Effector memory CD8-positive, alpha-beta T cell (primary cell): ENCODE measurements at regions not wholly inside any gene's neighbourhood (a gene's known extent, or its start where the extent isn't known, plus 50 kb on each side); places are given as distances from the start of the nearest gene placed in this dataset.
"Not testable (repeated sequence)": the region's sequence is repeated elsewhere in the genome, so short reads cannot be mapped to it uniquely, and the experiment has no call there.

Experiments
- ATAC-seq: fragments of 150-1000 bp; cut with Tn5 transposase; replicated peaks from 2 replicates; pipeline ENCODE4 v1.10.0; 2021; ENCODE audit warnings: mild to moderate bottlenecking, moderate library complexity
- DNase-seq, 3 experiments: peaks; one replicate each; pipeline ENCODE4 v3.0.0; 2021
- H3K27ac Mint-ChIP-seq, 2 donors: one replicate each; pipeline ENCODE4 v1.8.0; 2022; ENCODE audit warnings: mild to moderate bottlenecking in 2 of 2, mixed read lengths in 2 of 2, moderate library complexity in 2 of 2
- H3K27me3 Mint-ChIP-seq, 2 donors: one replicate each; pipeline ENCODE4 v1.8.0; 2022; ENCODE audit warnings: mixed read lengths in 2 of 2
- H3K36me3 Mint-ChIP-seq: one replicate; pipeline ENCODE4 v1.8.0; 2022; ENCODE audit warnings: mild to moderate bottlenecking, moderate library complexity, mixed read lengths; ENCODE audit not compliant: insufficient read depth
- H3K4me1 Mint-ChIP-seq, 2 donors: one replicate each; pipeline ENCODE4 v1.8.0; 2022; ENCODE audit warnings: low read depth in 2 of 2, mixed read lengths in 2 of 2
- H3K4me3 Mint-ChIP-seq, 2 donors: one replicate each; pipeline ENCODE4 v1.8.0; 2022; ENCODE audit warnings: mild to moderate bottlenecking in 2 of 2, mixed read lengths in 2 of 2, moderate library complexity in 2 of 2
- H3K9me3 Mint-ChIP-seq, 2 donors: one replicate each; pipeline ENCODE4 v1.8.0; 2022; ENCODE audit warnings: mixed read lengths in 2 of 2

- ATAC-seq (no peak), DNase-seq (no peak)
- Mint-ChIP-seq H3K36me3 (no peaks in the 10 kb centered on the region), H3K27me3 (no peaks in the 10 kb centered on the region), H3K4me1 (no peaks in the 10 kb centered on the region), H3K4me3 (no peak overlapping the region), H3K27ac (no peak overlapping the region), H3K9me3 (peaks cover 7 to 11% of the 10 kb centered on the region in 2 donors)
Observed at GRCh38 chr14:82798276-82798675, 1264.6 kb upstream of the SEL1L start.

- no peak for ATAC-seq
- Mint-ChIP-seq H3K36me3 (no peaks in the 10 kb centered on the region), H3K9me3 (peaks cover 11 to 16% of the 10 kb centered on the region in 2 donors), H3K27me3 (no peaks in the 10 kb centered on the region), H3K4me3 (no peak overlapping the region), H3K27ac (no peak overlapping the region), H3K4me1 (no peaks in the 10 kb centered on the region)
- no peak for DNase-seq
Observed at GRCh38 chr14:82805892-82806825, 1272.5 kb upstream of the SEL1L start.

- Mint-ChIP-seq H3K27me3 (no peaks in the 10 kb centered on the region), H3K27ac (no peak overlapping the region), H3K4me3 (no peak overlapping the region), H3K9me3 (peaks cover 8 to 11% of the 10 kb centered on the region in 2 donors), H3K4me1 (no peaks in the 10 kb centered on the region), H3K36me3 (no peaks in the 10 kb centered on the region)
- DNase-seq (no peak), ATAC-seq (no peak)
Observed at GRCh38 chr14:82811246-82811645, 1277.6 kb upstream of the SEL1L start.

GRCh38 chr14:82814339-82814738 is 1280.7 kb upstream of the SEL1L start:
- H3K36me3 Mint-ChIP-seq, DNase-seq, H3K27ac Mint-ChIP-seq, H3K4me1 Mint-ChIP-seq, ATAC-seq, H3K4me3 Mint-ChIP-seq, H3K27me3 Mint-ChIP-seq: not testable (repeated sequence)
- H3K9me3 Mint-ChIP-seq, result peaks cover 3 to 11% of the 10 kb centered on the region in 2 donors

- Mint-ChIP-seq H3K4me1 (no peaks in the 10 kb centered on the region), H3K36me3 (no peaks in the 10 kb centered on the region), H3K4me3 (no peak overlapping the region), H3K27ac (no peak overlapping the region), H3K9me3 (peaks cover 0 to 6% of the 10 kb centered on the region in 2 donors), H3K27me3 (no peaks in the 10 kb centered on the region)
- DNase-seq (no peak), ATAC-seq (no peak)
Observed at GRCh38 chr14:82830596-82830995, 1296.9 kb upstream of the SEL1L start.

GRCh38 chr14:82836256-82836950 is 1302.8 kb upstream of the SEL1L start:
- Mint-ChIP-seq H3K27ac (no peak overlapping the region), H3K9me3 (peaks cover 3 to 21% of the 10 kb centered on the region in 2 donors), H3K27me3 (no peaks in the 10 kb centered on the region), H3K4me1 (no peaks in the 10 kb centered on the region), H3K36me3 (no peaks in the 10 kb centered on the region), H3K4me3 (no peak overlapping the region)
- no peak for ATAC-seq
- no peak for DNase-seq

GRCh38 chr14:82837611-82838140 is 1304.0 kb upstream of the SEL1L start:
- DNase-seq (no peak), ATAC-seq (no peak)
- Mint-ChIP-seq H3K27me3 (no peaks in the 10 kb centered on the region), H3K4me1 (no peaks in the 10 kb centered on the region), H3K36me3 (no peaks in the 10 kb centered on the region), H3K9me3 (peaks cover 5 to 21% of the 10 kb centered on the region in 2 donors), H3K27ac (no peak overlapping the region), H3K4me3 (no peak overlapping the region)

GRCh38 chr14:82850576-82850975 is 1316.9 kb upstream of the SEL1L start:
- peaks cover 0 to 21% of the 10 kb centered on the region in 2 donors for H3K9me3 Mint-ChIP-seq
- no peaks in the 10 kb centered on the region for H3K27me3 Mint-ChIP-seq
- ATAC-seq, result no peak
- no peaks in the 10 kb centered on the region for H3K36me3 Mint-ChIP-seq
- H3K4me1 Mint-ChIP-seq, result no peaks in the 10 kb centered on the region
- H3K4me3 Mint-ChIP-seq, result no peak overlapping the region
- DNase-seq, result no peak
- no peak overlapping the region for H3K27ac Mint-ChIP-seq

GRCh38 chr14:82854131-82854530 is 1320.5 kb upstream of the SEL1L start:
- H3K4me3 Mint-ChIP-seq, result no peak overlapping the region
- no peaks in the 10 kb centered on the region for H3K4me1 Mint-ChIP-seq
- DNase-seq (no peak), ATAC-seq (no peak)
- no peaks in the 10 kb centered on the region for H3K36me3 Mint-ChIP-seq
- H3K27me3 Mint-ChIP-seq, result no peaks in the 10 kb centered on the region
- peaks cover 6 to 43% of the 10 kb centered on the region in 2 donors for H3K9me3 Mint-ChIP-seq
- no peak overlapping the region for H3K27ac Mint-ChIP-seq

GRCh38 chr14:82854901-82855300 is 1321.2 kb upstream of the SEL1L start:
- Mint-ChIP-seq H3K4me3 (no peak overlapping the region), H3K27me3 (no peaks in the 10 kb centered on the region), H3K27ac (no peak overlapping the region), H3K4me1 (no peaks in the 10 kb centered on the region), H3K36me3 (no peaks in the 10 kb centered on the region), H3K9me3 (peaks cover 6 to 39% of the 10 kb centered on the region in 2 donors)
- DNase-seq (no peak), ATAC-seq (no peak)

- H3K4me3 Mint-ChIP-seq, result no peak overlapping the region
- H3K27me3 Mint-ChIP-seq, result no peaks in the 10 kb centered on the region
- H3K4me1 Mint-ChIP-seq, result no peaks in the 10 kb centered on the region
- no peaks in the 10 kb centered on the region for H3K36me3 Mint-ChIP-seq
- peaks cover 6 to 42% of the 10 kb centered on the region in 2 donors for H3K9me3 Mint-ChIP-seq
- no peak overlapping the region for H3K27ac Mint-ChIP-seq
- ATAC-seq (no peak), DNase-seq (no peak)
Observed at GRCh38 chr14:82855912-82856391, 1322.3 kb upstream of the SEL1L start.

GRCh38 chr14:82861313-82861712 is 1327.7 kb upstream of the SEL1L start:
- DNase-seq, result no peak
- Mint-ChIP-seq H3K9me3 (peaks cover 11 to 49% of the 10 kb centered on the region in 2 donors), H3K27me3 (no peaks in the 10 kb centered on the region), H3K4me1 (no peaks in the 10 kb centered on the region), H3K4me3 (no peak overlapping the region), H3K27ac (no peak overlapping the region), H3K36me3 (no peaks in the 10 kb centered on the region)
- ATAC-seq, result no peak

GRCh38 chr14:82872494-82872893 is 1338.8 kb upstream of the SEL1L start:
- Mint-ChIP-seq H3K36me3 (no peaks in the 10 kb centered on the region), H3K27me3 (no peaks in the 10 kb centered on the region), H3K4me1 (no peaks in the 10 kb centered on the region), H3K27ac (no peak overlapping the region), H3K4me3 (no peak overlapping the region), H3K9me3 (peaks cover 0 to 15% of the 10 kb centered on the region in 2 donors)
- ATAC-seq (no peak), DNase-seq (no peak)
